HEK293 (cell line): ENCODE measurements at regions not wholly inside any gene's neighbourhood (a gene's known extent, or its start where the extent isn't known, plus 50 kb on each side); places are given as distances from the start of the nearest gene placed in this dataset.

Experiments used
- CTCF ChIA-PET: fragments of 350-600 bp; formaldehyde crosslinking; extraction: SDS; loops from one replicate; lab custom pipeline; 2021; ENCODE audit warnings: antibody characterized with exemption; lab: Yijun Ruan, JAX
- POLR2A ChIA-PET: fragments of 300-600 bp; formaldehyde crosslinking; extraction: SDS; loops from one replicate; lab custom pipeline; 2020; ENCODE audit warnings: antibody characterized with exemption, inconsistent platforms; lab: Yijun Ruan, JAX
- H3K27ac ChIP-seq: fragments of 200-500 bp; sonication (Bioruptor generic); 2 replicates; pipeline ENCODE4 v1.5.1; 2014; ENCODE audit warnings: low read depth, low read length, control low read depth, inconsistent platforms; ENCODE audit errors: extremely low read depth
- H3K36me3 ChIP-seq, 2 experiments: fragments of 200-500 bp in 1 of 2; sonication (Bioruptor generic) in 1 of 2; 1 replicate in 1 of 2; 2 replicates in 1 of 2; pipeline ENCODE4 v1.5.1; 2014 to 2017; ENCODE audit warnings: inconsistent platforms in 2 of 2, low read length in 2 of 2; ENCODE audit not compliant: control insufficient read depth in 2 of 2, insufficient read depth in 1 of 2
- H3K4me1 ChIP-seq: fragments of 200-500 bp; sonication (Bioruptor generic); 2 replicates; pipeline ENCODE4 v1.5.1; 2014; ENCODE audit warnings: mild to moderate bottlenecking, low read length, inconsistent platforms; ENCODE audit not compliant: control insufficient read depth, insufficient read depth
- H3K4me3 ChIP-seq: 2 replicates; pipeline ENCODE4 v1.5.1; 2011; ENCODE audit warnings: low read depth, mild to moderate bottlenecking, control low read depth, low read length, moderate library complexity
- H3K9me3 ChIP-seq: fragments of 200-500 bp; sonication (Bioruptor generic); 2 replicates; pipeline ENCODE4 v1.5.1; 2014; ENCODE audit warnings: low read depth, low read length, inconsistent platforms; ENCODE audit not compliant: control insufficient read depth, insufficient read depth
- BCL11A ChIP-seq: fragments of 450-650 bp; formaldehyde crosslinking; IDR thresholded peaks from 2 replicates; pipeline ENCODE4 v1.5.1; 2016; ENCODE audit warnings: low read depth, missing biosample characterization, missing genetic modification characterization
- BCL11B ChIP-seq: fragments of 450-650 bp; formaldehyde crosslinking; IDR thresholded peaks from 2 replicates; pipeline ENCODE4 v1.5.1; 2016; ENCODE audit warnings: low read depth, missing biosample characterization, missing genetic modification characterization
- HOXA7 ChIP-seq: sonication (generic); formaldehyde crosslinking; IDR thresholded peaks from 2 replicates; pipeline ENCODE4 v1.8.1; 2022; ENCODE audit warnings: missing genetic modification reagents, borderline replicate concordance
- IKZF3 ChIP-seq: fragments of 450-650 bp; IDR thresholded peaks from 2 replicates; pipeline ENCODE4 v1.5.0; 2018; ENCODE audit warnings: missing biosample characterization, mild to moderate bottlenecking, missing genetic modification characterization, moderate library complexity
- KLF17 ChIP-seq: fragments of 450-650 bp; formaldehyde crosslinking; IDR thresholded peaks from 2 replicates; pipeline ENCODE4 v1.5.1; 2016; ENCODE audit warnings: missing biosample characterization, missing genetic modification characterization
- SALL2 ChIP-seq: fragments of 450-650 bp; formaldehyde crosslinking; IDR thresholded peaks from 2 replicates; pipeline ENCODE4 v1.5.0; 2017; ENCODE audit warnings: missing biosample characterization, mild to moderate bottlenecking, missing genetic modification characterization, borderline replicate concordance
- SP3 ChIP-seq: fragments of 450-650 bp; formaldehyde crosslinking; IDR thresholded peaks from 2 replicates; pipeline ENCODE4 v1.5.1; 2016; ENCODE audit warnings: missing biosample characterization, missing genetic modification characterization
- ZBTB11 ChIP-seq: fragments of 450-650 bp; formaldehyde crosslinking; conservative IDR thresholded peaks from 2 replicates; pipeline ENCODE4 v1.5.1; 2016; ENCODE audit warnings: low read depth, missing biosample characterization, missing genetic modification characterization
- ZBTB26 ChIP-seq: fragments of 450-650 bp; formaldehyde crosslinking; optimal IDR thresholded peaks from 2 replicates; pipeline ENCODE3; 2016; ENCODE audit warnings: missing biosample characterization, mild to moderate bottlenecking, missing genetic modification characterization
- ZFP3 ChIP-seq: fragments of 450-650 bp; formaldehyde crosslinking; IDR thresholded peaks from 2 replicates; pipeline ENCODE4 v1.5.1; 2016; ENCODE audit warnings: low read depth, missing biosample characterization, missing genetic modification characterization
- ZNF140 ChIP-seq: fragments of 450-650 bp; formaldehyde crosslinking; IDR thresholded peaks from 2 replicates; pipeline ENCODE4 v1.5.1; 2016; ENCODE audit warnings: missing biosample characterization, missing genetic modification characterization
- ZNF324 ChIP-seq: fragments of 450-650 bp; formaldehyde crosslinking; IDR thresholded peaks from 2 replicates; pipeline ENCODE4 v1.5.1; 2016; ENCODE audit warnings: missing biosample characterization, missing genetic modification characterization
- ZNF350 ChIP-seq: fragments of 450-650 bp; formaldehyde crosslinking; IDR thresholded peaks from 2 replicates; pipeline ENCODE4 v1.5.0; 2017; ENCODE audit warnings: missing biosample characterization, mild to moderate bottlenecking, missing genetic modification characterization
- ZNF501 ChIP-seq: fragments of 450-650 bp; formaldehyde crosslinking; IDR thresholded peaks from 2 replicates; pipeline ENCODE4 v1.5.1; 2016; ENCODE audit warnings: missing biosample characterization, missing genetic modification characterization
- ZNF513 ChIP-seq: fragments of 450-650 bp; IDR thresholded peaks from 2 replicates; pipeline ENCODE4 v1.5.1; 2018; ENCODE audit warnings: missing biosample characterization, missing genetic modification characterization
- ZNF610 ChIP-seq: fragments of 450-650 bp; formaldehyde crosslinking; IDR thresholded peaks from 2 replicates; pipeline ENCODE4 v1.5.1; 2016; ENCODE audit warnings: missing biosample characterization, missing genetic modification characterization, borderline replicate concordance
- ZNF645 ChIP-seq: fragments of 450-650 bp; formaldehyde crosslinking; IDR thresholded peaks from 2 replicates; pipeline ENCODE4; 2016; ENCODE audit warnings: missing biosample characterization, missing genetic modification characterization
- ZNF658 ChIP-seq: fragments of 450-650 bp; formaldehyde crosslinking; IDR thresholded peaks from 2 replicates; pipeline ENCODE4; 2016; ENCODE audit warnings: missing biosample characterization, missing genetic modification characterization
- ZNF776 ChIP-seq: fragments of 450-650 bp; formaldehyde crosslinking; IDR thresholded peaks from 2 replicates; pipeline ENCODE4 v1.5.0; 2017; ENCODE audit warnings: missing biosample characterization, missing genetic modification characterization, borderline replicate concordance
- ZNF792 ChIP-seq: fragments of 450-650 bp; formaldehyde crosslinking; IDR thresholded peaks from 2 replicates; pipeline ENCODE4 v1.5.1; 2016; ENCODE audit warnings: missing biosample characterization, missing genetic modification characterization

GRCh38 chr3:96631050-96631449 is 183.3 kb upstream of the EPHA6 start:
- Histone ChIP-seq H3K4me3 (no peak overlapping the region), H3K27ac (no peak overlapping the region), H3K9me3 (no peaks in the 10 kb centered on the region), H3K4me1 (no peaks in the 10 kb centered on the region), H3K36me3 (no peaks in the 10 kb centered on the region)
- CTCF ChIA-PET: interaction anchor here (0.6 kb wide), 1 partner anchor 1456 kb away, joined by 3 read pairs; no protein-coding TSS in a partner anchor
- TF ChIP-seq ZNF513 (tag by site-specific recombination): no peak
- TF ChIP-seq BCL11A (tag by site-specific recombination): no peak
- TF ChIP-seq ZFP3 (tag by site-specific recombination): no peak
- TF ChIP-seq ZBTB26 (tag by site-specific recombination): no peak
- TF ChIP-seq ZNF140 (tag by site-specific recombination): no peak
- TF ChIP-seq SP3 (tag by site-specific recombination): no peak
- TF ChIP-seq KLF17 (tag by site-specific recombination): no peak
- no peak for TF ChIP-seq ZNF776 (tag by site-specific recombination)
- no peak for TF ChIP-seq ZNF501 (tag by site-specific recombination)
- TF ChIP-seq HOXA7 (CRISPR knock-in tag): no peak
- TF ChIP-seq ZNF350: no peak
- no peak for TF ChIP-seq IKZF3 (tag by site-specific recombination)
- TF ChIP-seq ZBTB11 (tag by site-specific recombination): no peak
- TF ChIP-seq ZNF658 (tag by site-specific recombination): no peak
- TF ChIP-seq ZNF645 (tag by site-specific recombination): no peak
- no peak for TF ChIP-seq ZNF610
- no peak for TF ChIP-seq SALL2 (tag by site-specific recombination)
- no peak for TF ChIP-seq BCL11B (tag by site-specific recombination)
- TF ChIP-seq ZNF792 (tag by site-specific recombination): no peak
- no peak for TF ChIP-seq ZNF324 (tag by site-specific recombination)
- POLR2A ChIA-PET: no interaction called here
